ENCODE measurements at regions not wholly inside any gene's neighbourhood (a gene's known extent, or its start where the extent isn't known, plus 50 kb on each side); places are given as distances from the start of the nearest gene placed in this dataset.

DNA sequence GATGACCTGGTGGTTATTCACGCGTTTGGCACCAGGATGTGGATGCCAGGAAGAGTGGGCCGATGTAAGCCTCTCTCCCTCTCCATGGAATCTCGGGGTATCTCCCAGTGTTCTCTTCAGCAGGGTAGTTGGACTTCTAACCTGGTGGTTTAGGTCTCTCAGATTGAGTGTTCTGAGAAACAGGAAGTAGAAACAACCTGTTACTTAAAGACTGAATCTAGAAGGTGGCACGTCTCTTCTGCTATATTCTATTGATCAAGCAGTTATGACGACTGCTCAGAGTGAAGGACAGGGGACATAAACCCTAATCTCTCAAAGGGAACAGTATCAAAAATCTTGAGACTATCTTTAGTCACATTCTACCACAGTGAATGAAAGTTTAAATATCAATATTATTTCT, 918.7 kb upstream of the PIK3C3 start:
- DNase-seq (ENCODE audit: low spot score) = no peak

GRCh38 chr18:41034413-41034812, 920.6 kb upstream of the PIK3C3 start:
- DNase-seq (ENCODE audit: low spot score) = no peak

- no peak for DNase-seq (ENCODE audit: low spot score)
Measured at GRCh38 chr18:41025666-41026065, 929.4 kb upstream of the PIK3C3 start.

DNA sequence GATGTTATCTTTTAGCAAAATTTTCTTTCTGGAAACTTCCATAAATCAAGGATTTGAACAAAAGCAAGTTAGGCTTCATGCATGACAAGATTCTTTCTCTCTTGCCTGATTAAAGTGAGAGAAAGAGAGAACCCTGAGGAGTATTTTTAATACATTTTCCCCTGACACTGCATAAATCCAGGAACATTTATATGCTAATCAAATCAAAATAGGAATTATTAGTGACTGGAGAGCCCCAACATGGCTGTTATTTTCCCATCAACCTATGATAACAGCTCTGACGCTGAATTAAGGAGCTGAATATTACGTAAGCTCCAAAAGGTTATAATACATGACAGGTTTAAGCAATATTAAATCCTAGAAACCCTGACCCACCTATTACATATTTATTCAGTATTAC, 930.2 kb upstream of the PIK3C3 start:
- no peak for DNase-seq (ENCODE audit: low spot score)

DNA sequence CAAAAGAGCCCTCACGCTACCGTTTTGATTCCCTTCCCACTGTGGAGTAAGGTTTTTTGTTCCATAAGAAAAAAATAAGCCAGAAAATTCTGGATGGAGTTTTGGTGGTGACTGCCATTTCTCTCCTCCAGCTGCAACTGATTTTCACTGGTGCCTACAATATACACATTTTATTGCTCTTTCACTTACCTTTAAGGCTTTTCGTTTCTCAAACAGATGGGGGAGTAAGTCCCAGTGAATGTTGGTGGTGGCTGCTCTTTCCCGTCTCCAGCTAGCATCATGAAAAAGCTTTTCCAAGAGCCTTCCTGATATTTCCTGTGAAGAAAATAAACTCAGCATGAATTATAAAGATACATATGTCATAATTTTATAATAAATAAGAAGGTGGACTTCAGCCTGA, 932.5 kb upstream of the PIK3C3 start:
- no peak for DNase-seq (ENCODE audit: low spot score)

- DNase-seq (ENCODE audit: low spot score) = no peak
Measured at GRCh38 chr18:41021089-41021488, 933.9 kb upstream of the PIK3C3 start.

- DNase-seq (ENCODE audit: low spot score) = no peak
Measured at GRCh38 chr18:41012194-41012593, 942.8 kb upstream of the PIK3C3 start.

DNA sequence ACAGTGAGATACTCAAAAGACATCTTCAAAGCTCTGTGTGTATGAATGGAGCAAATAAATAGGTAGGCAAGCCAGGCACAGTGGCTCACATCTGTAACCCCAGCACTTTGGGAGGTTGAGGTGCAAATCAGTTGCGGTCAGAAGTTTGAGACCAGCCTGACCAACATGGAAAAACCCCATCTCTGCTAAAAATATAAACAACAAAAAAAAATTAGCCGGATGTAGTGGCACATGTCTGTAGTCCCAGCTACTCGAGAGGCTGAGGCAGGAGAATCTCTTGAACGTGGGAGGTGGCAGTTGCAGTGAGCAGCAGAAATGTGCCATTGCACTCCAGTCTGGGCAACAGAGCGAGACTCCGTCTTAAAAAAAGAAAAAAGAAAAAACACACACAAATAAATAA, 945.1 kb upstream of the PIK3C3 start:
- no peak for DNase-seq (ENCODE audit: low spot score)

- DNase-seq (ENCODE audit: low spot score) = no peak
Measured at GRCh38 chr18:41004324-41004723, 950.7 kb upstream of the PIK3C3 start.

DNA sequence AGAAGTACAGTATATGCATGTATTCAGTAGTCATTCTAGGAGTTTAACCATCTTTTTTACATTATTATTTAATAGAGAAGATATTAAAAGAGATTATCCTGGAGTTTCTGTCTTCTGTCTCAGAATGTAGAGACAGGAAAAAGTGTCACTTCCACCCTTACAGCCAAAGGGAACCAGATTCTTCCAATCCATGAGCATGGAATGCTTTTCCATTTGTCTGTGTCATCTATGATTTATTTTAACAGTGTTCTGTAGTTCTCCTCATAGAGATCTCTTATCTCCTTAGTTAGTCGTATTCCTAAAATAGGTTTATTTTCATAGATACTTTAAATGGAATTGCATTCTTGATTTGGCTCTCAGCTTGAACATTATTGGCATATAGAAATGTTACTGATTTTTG, 959.5 kb upstream of the PIK3C3 start:
- no peak for DNase-seq (ENCODE audit: low spot score)

DNA sequence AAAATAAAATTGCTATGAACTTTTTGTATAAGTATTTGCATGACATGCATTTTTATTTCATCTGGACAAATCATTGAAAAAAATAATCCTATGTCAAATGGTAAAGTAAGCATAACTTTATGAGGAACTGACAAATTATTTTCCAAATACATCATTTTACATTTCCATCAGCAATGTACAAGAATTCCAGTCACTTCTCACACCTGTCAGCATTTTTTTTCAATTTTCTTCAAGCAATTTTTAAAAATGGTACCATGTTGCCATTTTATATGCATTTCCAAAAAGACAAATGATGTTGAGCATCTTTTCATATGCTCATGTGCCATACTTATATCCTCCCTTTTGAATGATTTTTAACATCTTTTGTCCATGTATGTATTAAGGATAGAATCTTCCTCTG, 961.7 kb upstream of the PIK3C3 start:
- no peak for DNase-seq (ENCODE audit: low spot score)

GRCh38 chr18:40987581-40987980, 967.5 kb upstream of the PIK3C3 start:
- no peak for DNase-seq (ENCODE audit: low spot score)

GRCh38 chr18:40985436-40985835, 969.6 kb upstream of the PIK3C3 start:
- DNase-seq (ENCODE audit: low spot score) = no peak

DNA sequence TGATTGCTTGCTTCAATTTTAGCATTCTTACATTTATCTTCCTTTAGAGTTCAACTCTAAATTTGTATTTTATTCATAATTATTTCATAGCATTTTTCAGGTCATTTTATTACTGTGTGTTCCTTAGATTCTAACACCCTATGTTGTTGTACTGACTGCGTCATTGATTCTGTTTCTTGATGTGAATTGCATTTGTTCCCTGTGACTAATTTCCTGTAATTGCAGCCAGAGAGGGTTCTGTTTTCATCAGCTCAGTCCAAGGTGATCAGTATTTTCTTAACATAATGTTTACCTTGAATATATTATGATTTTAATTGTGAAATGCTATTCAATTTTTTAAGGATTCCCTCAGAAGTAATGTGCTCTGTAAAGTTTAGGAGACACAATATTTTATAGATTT, 970.2 kb upstream of the PIK3C3 start:
- no peak for DNase-seq (ENCODE audit: low spot score)

DNA sequence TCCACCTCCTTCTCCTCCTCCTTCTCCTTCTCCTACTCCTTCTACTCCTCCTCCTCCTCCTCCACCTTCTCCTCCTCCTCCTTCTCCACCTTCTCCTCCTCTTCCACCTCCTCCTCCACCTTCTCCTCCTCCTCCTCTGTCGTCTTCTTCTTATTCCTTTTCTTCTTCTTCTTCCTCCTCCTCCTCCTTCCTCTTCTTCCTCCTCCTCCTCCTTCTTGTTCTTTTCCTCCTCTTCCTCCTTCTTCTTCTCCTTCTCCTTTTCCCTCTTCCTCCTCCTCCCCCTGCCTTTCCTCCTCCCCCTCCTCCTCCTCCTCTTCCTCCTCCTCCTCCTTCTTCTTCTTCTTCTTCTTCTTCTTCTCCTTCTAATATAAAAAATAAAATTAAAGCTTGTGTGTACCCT, 971.2 kb upstream of the PIK3C3 start:
- DNase-seq (ENCODE audit: low spot score) = no peak

DNA sequence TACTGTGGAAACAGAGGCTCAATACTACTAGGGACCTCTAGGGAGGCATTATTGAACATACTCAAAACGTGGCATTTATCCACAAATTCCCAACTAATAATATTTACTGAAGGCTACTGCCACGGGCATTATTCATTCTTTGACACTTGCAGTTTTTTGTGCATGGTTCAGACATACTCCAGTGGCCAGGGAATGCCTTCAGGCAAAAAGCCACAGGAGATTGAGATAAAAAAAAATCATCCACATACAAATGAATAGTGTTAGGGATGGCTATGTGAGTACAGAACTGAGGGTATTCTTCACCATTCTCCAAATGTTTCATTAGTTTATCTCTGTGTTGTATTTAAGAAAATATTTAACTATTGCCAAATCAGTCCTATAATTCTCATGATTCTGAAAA, 974.9 kb upstream of the PIK3C3 start:
- no peak for DNase-seq (ENCODE audit: low spot score)

DNA sequence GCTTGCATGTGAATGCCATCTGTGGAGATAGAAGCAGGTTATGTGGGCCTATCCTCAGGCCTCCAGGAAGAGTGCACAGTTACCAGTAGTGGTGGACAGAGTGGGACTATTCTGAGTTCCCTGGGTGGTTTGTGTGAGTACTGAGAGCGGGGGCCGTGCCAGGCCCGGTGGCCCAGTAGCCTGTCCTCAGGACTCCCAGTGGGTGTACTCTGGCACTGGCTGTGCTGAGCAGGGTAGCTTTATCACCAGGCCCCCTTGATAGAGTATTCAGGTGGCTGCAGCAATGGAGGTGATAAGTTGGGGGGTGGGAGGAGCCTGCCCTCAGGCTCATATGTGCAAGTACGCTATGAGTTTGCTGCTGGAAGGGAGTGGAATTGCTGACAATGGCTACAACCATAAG, 979.0 kb upstream of the PIK3C3 start:
- no peak for DNase-seq (ENCODE audit: low spot score)

- DNase-seq (ENCODE audit: low spot score) = no peak
Measured at GRCh38 chr18:40974448-40974847, 980.6 kb upstream of the PIK3C3 start.

- DNase-seq (ENCODE audit: low spot score) = no peak
Measured at GRCh38 chr18:40962784-40963183, 992.2 kb upstream of the PIK3C3 start.

- no peak for DNase-seq (ENCODE audit: low spot score)
Measured at GRCh38 chr18:40957533-40958070, 997.4 kb upstream of the PIK3C3 start.

DNA sequence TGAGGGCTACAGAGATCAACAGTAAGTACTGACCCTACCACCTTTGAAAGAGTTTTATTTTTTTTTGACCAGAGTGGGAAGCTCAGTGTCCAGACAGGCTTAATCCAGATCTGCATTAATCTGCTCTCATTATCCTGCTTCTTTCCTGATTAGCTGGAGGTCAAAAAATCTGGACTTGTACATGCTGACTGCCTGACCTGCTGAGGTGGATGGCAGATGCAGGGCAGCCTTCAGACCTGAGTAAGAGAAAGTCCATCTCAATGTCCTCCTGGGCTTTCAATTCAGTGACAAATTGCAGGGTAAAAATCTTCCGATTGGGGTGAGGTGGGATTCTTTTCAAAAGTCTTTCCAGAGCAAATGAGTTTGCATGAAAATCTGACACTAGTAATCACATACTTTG, 998.8 kb upstream of the PIK3C3 start:
- DNase-seq (ENCODE audit: low spot score) = no peak

DNA sequence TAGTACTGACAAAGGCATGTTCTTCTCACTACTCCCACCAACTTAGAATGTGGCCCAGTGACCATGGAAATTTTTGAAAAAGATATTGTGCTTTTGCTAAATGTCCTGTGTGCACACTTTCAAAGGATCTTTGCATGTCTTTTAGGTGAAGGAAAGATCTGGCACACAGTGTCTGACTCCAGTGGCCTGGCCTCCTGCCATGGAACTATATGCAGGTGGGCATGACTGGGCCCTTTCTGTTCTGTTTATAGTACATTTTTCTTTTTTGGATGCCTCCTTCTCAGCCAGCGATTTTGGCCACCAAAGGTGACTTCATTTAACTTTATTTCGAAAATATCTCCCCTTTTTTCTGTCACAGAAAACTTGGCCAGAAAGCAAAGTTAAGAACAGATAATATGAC, 999.7 kb upstream of the PIK3C3 start:
- DNase-seq (ENCODE audit: low spot score) = no peak

DNA sequence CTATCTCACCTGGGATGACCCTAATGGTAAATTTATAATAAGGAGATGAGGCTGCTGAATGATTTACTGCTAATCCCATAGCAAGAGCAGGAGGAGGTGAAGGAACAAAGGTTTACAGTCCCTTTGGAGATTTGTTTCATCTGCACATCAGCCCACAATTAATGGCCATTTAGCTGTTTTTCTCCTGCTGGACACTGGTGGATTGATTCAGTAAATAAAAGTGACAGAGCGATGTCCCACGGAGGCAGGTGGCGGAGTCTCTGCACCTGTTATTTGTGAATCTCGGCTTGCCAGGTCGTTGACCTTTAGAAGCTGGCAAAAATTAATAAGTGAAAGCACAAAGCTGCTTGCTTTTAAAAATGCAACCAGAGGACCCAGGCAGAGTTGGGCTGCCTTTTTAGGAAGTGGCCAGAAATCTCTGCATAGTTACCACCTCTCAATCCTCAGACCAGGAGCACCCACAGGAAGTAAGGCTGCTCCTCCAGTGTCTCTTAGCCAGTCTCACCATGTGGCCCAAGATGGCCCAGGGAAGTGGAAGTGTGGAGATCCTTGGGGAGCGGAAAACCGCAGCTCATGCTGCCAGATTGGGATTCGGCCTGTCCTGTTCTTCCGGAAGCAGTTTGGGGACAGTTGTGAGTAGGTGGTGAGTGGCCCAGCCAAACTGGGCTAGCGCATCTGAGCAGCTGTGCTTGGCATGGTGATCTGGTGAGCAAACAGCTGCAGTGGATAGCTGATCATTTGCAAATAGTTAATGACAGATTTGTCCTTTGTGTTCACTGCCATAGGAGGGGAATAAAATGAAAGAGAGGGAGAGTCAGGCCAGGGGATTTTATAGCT, 1005.7 kb upstream of the PIK3C3 start:
- no peak for DNase-seq (ENCODE audit: low spot score)

- no peak for DNase-seq (ENCODE audit: low spot score)
Measured at GRCh38 chr18:40944576-40944975, 1010.5 kb upstream of the PIK3C3 start.

Data from kidney capillary endothelial cell (primary cell).